Neural cell (in vitro differentiated cells): ENCODE measurements at regions not wholly inside any gene's neighbourhood (a gene's known extent, or its start where the extent isn't known, plus 50 kb on each side); places are given as distances from the start of the nearest gene placed in this dataset.

Experiments
- H2AFZ ChIP-seq: fragments of 200-600, 300-800 bp; sonication (generic), shearing (Covaris generic); 2 replicates; pipeline ENCODE4 v1.6.0; 2014; ENCODE audit warnings: low read depth, mild to moderate bottlenecking, antibody characterized with exemption, low read length, moderate library complexity
- H3F3A ChIP-seq: fragments of 200-600 bp; shearing (Covaris generic); 2 replicates; pipeline ENCODE4 v1.6.1; 2016; ENCODE audit warnings: mild to moderate bottlenecking, moderate library complexity, mixed read lengths, antibody characterized with exemption, low read length; ENCODE audit not compliant: insufficient read depth, poor library complexity, severe bottlenecking
- H3K27ac ChIP-seq: fragments of 200-600, 300-800 bp; sonication (generic), shearing (Covaris generic); 2 replicates; pipeline ENCODE4 v1.5.1; 2014; ENCODE audit warnings: mild to moderate bottlenecking, low read length, moderate library complexity
- H3K27me3 ChIP-seq: fragments of 300-800, 200-600 bp; sonication (generic), shearing (Covaris generic); 2 replicates; pipeline ENCODE4 v1.6.0; 2014; ENCODE audit warnings: mild to moderate bottlenecking, low read depth, low read length, moderate library complexity; ENCODE audit not compliant: insufficient read depth
- H3K36me3 ChIP-seq: fragments of 300-800, 200-600 bp; sonication (generic), shearing (Covaris generic); 2 replicates; pipeline ENCODE4 v1.5.1; 2014; ENCODE audit warnings: mild to moderate bottlenecking, antibody characterized with exemption, low read length, moderate library complexity; ENCODE audit not compliant: insufficient read depth
- H3K4me2 ChIP-seq: fragments of 300-800, 200-600 bp; sonication (generic), shearing (Covaris generic); 2 replicates; pipeline ENCODE4 v1.6.0; 2014; ENCODE audit warnings: mild to moderate bottlenecking, low read length
- H3K4me3 ChIP-seq: fragments of 300-800, 200-600 bp; sonication (generic), shearing (Covaris generic); 2 replicates; pipeline ENCODE4 v1.5.1; 2014; ENCODE audit warnings: mild to moderate bottlenecking, low read length, moderate library complexity
- H3K79me2 ChIP-seq: fragments of 200-600 bp; shearing (Covaris generic); replicated peaks from 2 replicates; pipeline ENCODE4 v1.6.0; 2014; ENCODE audit warnings: mild to moderate bottlenecking, low read length, moderate library complexity; ENCODE audit not compliant: insufficient read depth
- H3K9ac ChIP-seq: fragments of 300-800, 200-600 bp; sonication (generic), shearing (Covaris generic); 2 replicates; pipeline ENCODE4 v1.6.1; 2016; ENCODE audit warnings: mild to moderate bottlenecking, low read length, mixed read lengths
- H3K9me2 ChIP-seq: fragments of 200-600 bp; shearing (Covaris generic); 2 replicates; pipeline ENCODE4 v1.6.1; 2016; ENCODE audit warnings: mild to moderate bottlenecking, low read length, mixed read lengths; ENCODE audit not compliant: insufficient read depth
- H3K9me3 ChIP-seq: fragments of 200-600, 300-800 bp; sonication (generic), shearing (Covaris generic); 2 replicates; pipeline ENCODE4 v1.6.1; 2016; ENCODE audit warnings: mild to moderate bottlenecking, mixed run types, low read length, moderate library complexity, mixed read lengths
- H4K20me1 ChIP-seq: fragments of 200-600 bp; shearing (Covaris generic); 2 replicates; pipeline ENCODE4 v1.6.1; 2016; ENCODE audit warnings: mild to moderate bottlenecking, mixed run types; ENCODE audit not compliant: insufficient read depth
- CTCF ChIP-seq: fragments of 450-650 bp; IDR thresholded peaks from 2 replicates; pipeline ENCODE4 v1.5.1; 2014; ENCODE audit warnings: antibody characterized with exemption, mild to moderate bottlenecking, moderate library complexity; ENCODE audit not compliant: poor library complexity, severe bottlenecking
- EP300 ChIP-seq: fragments of 450-650 bp; conservative IDR thresholded peaks from 2 replicates; pipeline ENCODE4 v1.6.1; 2014; ENCODE audit warnings: antibody characterized with exemption, mild to moderate bottlenecking, moderate library complexity; ENCODE audit not compliant: poor library complexity, severe bottlenecking
- EZH2 ChIP-seq: fragments of 200-600, 300-800 bp; shearing (Covaris generic), sonication (generic); IDR thresholded peaks from 2 replicates; pipeline ENCODE4 v1.6.1; 2014; ENCODE audit warnings: antibody characterized with exemption, low read length, borderline replicate concordance, mild to moderate bottlenecking; ENCODE audit not compliant: insufficient read depth, poor library complexity, severe bottlenecking
- MXI1 ChIP-seq: fragments of 450-650 bp; conservative IDR thresholded peaks from 2 replicates; pipeline ENCODE4 v1.6.1; 2014; ENCODE audit warnings: antibody characterized with exemption, mild to moderate bottlenecking; ENCODE audit not compliant: poor library complexity, severe bottlenecking
- POLR2AphosphoS5 ChIP-seq: IDR thresholded peaks from 2 replicates; pipeline ENCODE4 v1.6.1; 2012
- RAD21 ChIP-seq: fragments of 450-650 bp; conservative IDR thresholded peaks from 2 replicates; pipeline ENCODE4 v1.6.1; 2014; ENCODE audit warnings: antibody characterized with exemption, mild to moderate bottlenecking, moderate library complexity
- REST ChIP-seq: IDR thresholded peaks from 2 replicates; pipeline ENCODE4 v1.6.1; 2012; ENCODE audit warnings: borderline replicate concordance
- SMC3 ChIP-seq: fragments of 450-650 bp; conservative IDR thresholded peaks from 2 replicates; pipeline ENCODE4 v1.6.1; 2014; ENCODE audit warnings: antibody characterized with exemption, mild to moderate bottlenecking, moderate library complexity; ENCODE audit not compliant: poor library complexity
- TAF1 ChIP-seq: IDR thresholded peaks from 2 replicates; pipeline ENCODE4 v1.6.1; 2012; ENCODE audit warnings: low read depth

- Histone ChIP-seq H3F3A (no peaks in the 10 kb centered on the region), H3K9me2 (no peaks in the 10 kb centered on the region), H3K27ac (no peak overlapping the region), H4K20me1 (no peaks in the 10 kb centered on the region), H3K36me3 (no peaks in the 10 kb centered on the region), H2AFZ (no peak overlapping the region), H3K27me3 (no peaks in the 10 kb centered on the region), H3K4me2 (no peak overlapping the region), H3K79me2 (no peaks in the 10 kb centered on the region), H3K9me3 (no peaks in the 10 kb centered on the region), H3K4me3 (no peak overlapping the region), H3K9ac (no peak overlapping the region)
- TF ChIP-seq REST: no peak
- no peak for TF ChIP-seq EZH2
- TF ChIP-seq EP300: no peak
- TF ChIP-seq CTCF: no peak
- no peak for TF ChIP-seq RAD21
- no peak for TF ChIP-seq MXI1
- TF ChIP-seq SMC3: no peak
- TF ChIP-seq POLR2AphosphoS5: no peak
- TF ChIP-seq TAF1: no peak
These were observed 324.5 kb upstream of the EEF2KMT start for GRCh38 chr16:5422047-5422446.

GRCh38 chr16:5416013-5416412 lies 318.4 kb upstream of the EEF2KMT start:
- Histone ChIP-seq H3K4me3 (no peak overlapping the region), H3K9ac (no peak overlapping the region), H3K27me3 (no peaks in the 10 kb centered on the region), H3K9me3 (no peaks in the 10 kb centered on the region), H3K4me2 (no peak overlapping the region), H3K36me3 (no peaks in the 10 kb centered on the region), H3K27ac (no peak overlapping the region), H2AFZ (no peak overlapping the region), H3K9me2 (no peaks in the 10 kb centered on the region), H3K79me2 (no peaks in the 10 kb centered on the region), H3F3A (no peaks in the 10 kb centered on the region), H4K20me1 (no peaks in the 10 kb centered on the region)
- no peak for TF ChIP-seq REST
- TF ChIP-seq SMC3: no peak
- no peak for TF ChIP-seq EP300
- no peak for TF ChIP-seq TAF1
- no peak for TF ChIP-seq POLR2AphosphoS5
- no peak for TF ChIP-seq CTCF
- no peak for TF ChIP-seq EZH2
- no peak for TF ChIP-seq MXI1
- TF ChIP-seq RAD21: no peak
